Ovary (tissue), 7 donors: ENCODE measurements at regions not wholly inside any gene's neighbourhood (a gene's known extent, or its start where the extent isn't known, plus 50 kb on each side); places are given as distances from the start of the nearest gene placed in this dataset.

Experiments
- DNase-seq, 5 donors: peaks; one replicate each; pipeline ENCODE4 v3.0.0-alpha.2; 2019 to 2020
- H3K27ac ChIP-seq, 2 donors: fragments of 200-600 bp; one replicate each; pipeline versions ENCODE4 v1.5.1 to v1.8.0; 2019 to 2022
- H3K27me3 ChIP-seq: fragments of 200-600 bp; one replicate; pipeline ENCODE4 v1.8.0; 2022
- H3K36me3 ChIP-seq: fragments of 200-600 bp; sonication (generic); one replicate; pipeline ENCODE4 v1.5.1; 2019
- H3K4me1 ChIP-seq: one replicate; pipeline ENCODE4 v1.8.1; 2013; ENCODE audit warnings: mild to moderate bottlenecking, moderate library complexity; ENCODE audit not compliant: insufficient read depth
- H3K4me3 ChIP-seq: fragments of 200-600 bp; sonication (generic); one replicate; pipeline ENCODE4 v1.5.1; 2017
- H3K9me3 ChIP-seq, 2 donors: fragments of 200-600 bp in 1 of 2; sonication (generic) in 1 of 2; one replicate each; pipeline versions ENCODE4 v1.5.1 to v1.8.1; 2013 to 2019; ENCODE audit warnings: mild to moderate bottlenecking in 1 of 2, moderate library complexity in 1 of 2
- EP300 ChIP-seq: sonication (generic); formaldehyde crosslinking; IDR thresholded peaks from one replicate; pipeline ENCODE4 v1.6.1; 2017; ENCODE audit warnings: antibody characterized with exemption
- POLR2A ChIP-seq: fragments of 450-650 bp; IDR thresholded peaks from one replicate; pipeline ENCODE4 v1.6.1; 2017; ENCODE audit warnings: antibody characterized with exemption, mild to moderate bottlenecking, moderate library complexity
- WGBS, 3 donors: extraction: QIAGEN DNeasy Blood & Tissue Kit in 1 of 3; methylation state at CpG; one replicate each; pipeline versions ENCODE4 v1.1.5 to v1.1.7; 2013 to 2017; 5-methylcytosine and 5-hydroxymethylcytosine counted together
- intact Hi-C, 4 donors: fragments of 100-400 bp; cut with DNase I; formaldehyde crosslinking; loops; one replicate each; pipeline versions ENCODE4 v1.11.0 to v1.15.1; 2022 to 2023
- TF ChIP-seq, protein P1 (sequence below), 3 donors: fragments of 450-650 bp in 2 of 3; fragments of 200-600 bp in 1 of 3; IDR thresholded peaks; one replicate each; pipeline versions ENCODE4 v1.5.1 to v1.8.0; 2016 to 2022; ENCODE audit warnings: antibody characterized with exemption in 3 of 3, mild to moderate bottlenecking in 1 of 3
- donor health status: DM: no; HTN: no; CAD: no; lungs with moderate emphysema.
- donor health status: DM: no; HTN: no; CAD: no.
- donor health status: Bipolar disorder and iron deficiency.
- donor health status: DM: no; HTN: no; CAD: no.
- donor health status: DM: yes; HTN: yes; CAD: no.

DNA sequence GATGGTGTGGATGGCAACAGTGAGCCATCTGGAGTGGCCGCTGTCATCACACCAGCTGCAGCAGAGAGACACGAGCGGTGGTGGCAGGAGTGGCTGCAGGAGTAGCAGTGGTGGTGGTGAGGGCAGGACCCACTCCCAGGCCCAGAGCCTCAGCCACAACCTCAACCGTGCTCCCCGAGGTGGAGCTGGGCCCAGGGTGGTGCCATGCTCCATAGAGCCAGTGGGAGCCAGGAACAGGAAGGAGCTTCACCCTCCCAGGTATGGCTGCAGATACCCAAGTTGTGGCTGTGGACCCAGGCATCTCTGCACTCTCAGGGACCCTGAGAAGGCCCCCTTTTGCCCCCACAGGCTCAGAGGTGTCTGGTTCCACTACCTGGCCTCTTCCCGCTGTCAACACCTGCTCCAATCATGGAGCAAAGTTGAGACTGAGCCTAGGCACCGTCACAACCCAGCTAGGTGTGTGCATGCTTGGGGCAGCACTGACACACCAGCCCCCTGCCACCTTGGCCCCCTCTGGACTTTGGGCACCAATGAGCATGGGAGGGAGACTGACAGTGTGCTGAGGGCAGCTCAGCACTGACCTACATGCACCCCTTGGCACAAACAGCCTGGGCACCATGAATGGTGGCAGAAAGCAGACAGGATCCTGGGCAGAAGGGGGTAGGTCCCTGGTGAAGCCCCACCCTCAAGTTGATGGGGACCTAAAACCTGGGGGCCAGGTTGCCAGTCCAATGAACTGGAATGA, 188.9 kb downstream of the NDUFA10 start:
- Histone ChIP-seq H3K36me3 (no peaks in the 10 kb centered on the region), H3K9me3 (no peaks in the 10 kb centered on the region), H3K27me3 (no peaks in the 10 kb centered on the region), H3K4me3 (no peak overlapping the region), H3K27ac (no peak overlapping the region), H3K4me1 (peaks cover 4% of the 10 kb centered on the region)
- peak in 3 of 5 donors; percentile 3 to 13 (median 7) for DNase-seq
- 90 to 96% (median 94%) methylated on average over 7 of the region's 7 CpGs for WGBS, 3 donors
- TF ChIP-seq, protein P1, sequence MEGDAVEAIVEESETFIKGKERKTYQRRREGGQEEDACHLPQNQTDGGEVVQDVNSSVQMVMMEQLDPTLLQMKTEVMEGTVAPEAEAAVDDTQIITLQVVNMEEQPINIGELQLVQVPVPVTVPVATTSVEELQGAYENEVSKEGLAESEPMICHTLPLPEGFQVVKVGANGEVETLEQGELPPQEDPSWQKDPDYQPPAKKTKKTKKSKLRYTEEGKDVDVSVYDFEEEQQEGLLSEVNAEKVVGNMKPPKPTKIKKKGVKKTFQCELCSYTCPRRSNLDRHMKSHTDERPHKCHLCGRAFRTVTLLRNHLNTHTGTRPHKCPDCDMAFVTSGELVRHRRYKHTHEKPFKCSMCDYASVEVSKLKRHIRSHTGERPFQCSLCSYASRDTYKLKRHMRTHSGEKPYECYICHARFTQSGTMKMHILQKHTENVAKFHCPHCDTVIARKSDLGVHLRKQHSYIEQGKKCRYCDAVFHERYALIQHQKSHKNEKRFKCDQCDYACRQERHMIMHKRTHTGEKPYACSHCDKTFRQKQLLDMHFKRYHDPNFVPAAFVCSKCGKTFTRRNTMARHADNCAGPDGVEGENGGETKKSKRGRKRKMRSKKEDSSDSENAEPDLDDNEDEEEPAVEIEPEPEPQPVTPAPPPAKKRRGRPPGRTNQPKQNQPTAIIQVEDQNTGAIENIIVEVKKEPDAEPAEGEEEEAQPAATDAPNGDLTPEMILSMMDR (IDR thresholded peaks at IDR 0.05), result no peak
- intact Hi-C loops, result no loop called here

DNA sequence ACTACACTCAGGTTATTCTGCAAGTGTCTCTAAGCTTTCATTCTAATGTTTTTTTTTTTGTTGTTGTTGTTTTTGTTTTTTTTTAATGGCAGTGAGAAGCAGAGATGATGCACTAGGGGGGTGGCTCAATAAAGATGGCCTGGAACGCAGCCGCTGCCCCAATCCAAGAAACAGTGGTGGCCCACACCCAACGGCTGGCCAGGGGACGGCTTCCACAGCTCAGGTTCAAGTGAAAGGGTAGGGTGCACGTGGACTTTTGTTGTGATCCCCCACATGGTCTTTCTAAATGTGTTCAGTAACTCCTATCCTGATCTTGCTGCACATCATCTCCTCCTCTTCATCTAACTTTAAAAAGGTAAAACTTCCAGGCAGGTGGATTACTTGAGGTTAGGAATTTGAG, 190.1 kb downstream of the NDUFA10 start:
- intact Hi-C loops, result no loop called here
- H3K27ac ChIP-seq, result no peak overlapping the region
- no peak overlapping the region for H3K4me3 ChIP-seq
- 89 to 94% (median 91%) methylated on average over 5 of the region's 5 CpGs for whole genome bisulfite sequencing, 3 donors
- peak in 2 of 5 donors; percentile 3 to 12 for DNase-seq
- H3K9me3 ChIP-seq, result no peaks in the 10 kb centered on the region
- peaks cover 7% of the 10 kb centered on the region for H3K4me1 ChIP-seq
- H3K27me3 ChIP-seq, result no peaks in the 10 kb centered on the region
- TF ChIP-seq EP300 (no peak), POLR2A (no peak)
- TF ChIP-seq, protein P1 (IDR thresholded peaks at IDR 0.05), result no peak
- H3K36me3 ChIP-seq, result no peaks in the 10 kb centered on the region

- DNase-seq, result peak in 1 of 5 donors; percentile 4
- TF ChIP-seq, protein P1 (IDR thresholded peaks at IDR 0.05), result no peak
- no peak for TF ChIP-seq POLR2A
- no peak for TF ChIP-seq EP300
- H3K27ac ChIP-seq, result no peak overlapping the region
- no peaks in the 10 kb centered on the region for H3K36me3 ChIP-seq
- H3K9me3 ChIP-seq, result no peaks in the 10 kb centered on the region
- H3K4me1 ChIP-seq, result peaks cover 7% of the 10 kb centered on the region
- intact Hi-C loops, result no loop called here
- H3K27me3 ChIP-seq, result no peaks in the 10 kb centered on the region
- no peak overlapping the region for H3K4me3 ChIP-seq
- 93 to 94% (median 93%) methylated on average over 8 of the region's 8 CpGs for WGBS, 3 donors
These were observed 191.0 kb downstream of the NDUFA10 start for GRCh38 chr2:239834143-239834542.

GRCh38 chr2:239833269-239834109, 191.7 kb downstream of the NDUFA10 start:
- 92 to 96% (median 92%) methylated on average over 21 of the region's 21 CpGs for WGBS, 3 donors
- Histone ChIP-seq H3K36me3 (no peaks in the 10 kb centered on the region), H3K9me3 (no peaks in the 10 kb centered on the region), H3K4me3 (no peak overlapping the region), H3K27ac (no peak overlapping the region), H3K4me1 (peaks cover 7% of the 10 kb centered on the region), H3K27me3 (no peaks in the 10 kb centered on the region)
- intact Hi-C loops, result no loop called here
- peak in 2 of 5 donors; percentile 3 to 7 for DNase-seq
- TF ChIP-seq, protein P1 (IDR thresholded peaks at IDR 0.05), result no peak
- TF ChIP-seq POLR2A, result no peak
- TF ChIP-seq EP300, result no peak
